RWPE2 (cell line): ENCODE measurements at regions not wholly inside any gene's neighbourhood (a gene's known extent, or its start where the extent isn't known, plus 50 kb on each side); places are given as distances from the start of the nearest gene placed in this dataset.
"Not testable (repeated sequence)": the region's sequence is repeated elsewhere in the genome, so short reads cannot be mapped to it uniquely, and the experiment has no call there.

Experiments
- ATAC-seq: fragments of 200-7000 bp; cut with Tn5 transposase; 3 replicates; pipeline ENCODE4 v1.9.1; 2021; ENCODE audit warnings: low read depth
- DNase-seq: peaks from one replicate; pipeline ENCODE4 v3.0.0-alpha.2; 2020; ENCODE audit warnings: low spot score
- H3K27ac ChIP-seq: fragments of 450-650 bp; 2 replicates; pipeline ENCODE4 v1.5.1; 2017; ENCODE audit warnings: mild to moderate bottlenecking; ENCODE audit not compliant: poor library complexity, severe bottlenecking
- H3K27me3 ChIP-seq: fragments of 250-450 bp; sonication (Bioruptor Pico); 2 replicates; pipeline ENCODE4 v1.5.1; 2021; ENCODE audit warnings: mild to moderate bottlenecking, moderate library complexity; ENCODE audit not compliant: insufficient read depth, poor library complexity, severe bottlenecking
- H3K36me3 ChIP-seq: fragments of 250-450 bp; sonication (Bioruptor Pico); 2 replicates; pipeline ENCODE4 v1.5.1; 2020; ENCODE audit warnings: low read depth, mild to moderate bottlenecking, moderate library complexity
- H3K4me1 ChIP-seq: fragments of 250-450 bp; sonication (Bioruptor Pico); 2 replicates; pipeline ENCODE4 v1.5.1; 2021; ENCODE audit warnings: mild to moderate bottlenecking, moderate library complexity; ENCODE audit not compliant: insufficient read depth, poor library complexity, severe bottlenecking
- H3K4me3 ChIP-seq: fragments of 250-450 bp; sonication (Bioruptor Pico); 2 replicates; pipeline ENCODE4 v1.5.1; 2021; ENCODE audit warnings: mild to moderate bottlenecking, moderate library complexity; ENCODE audit not compliant: severe bottlenecking
- H3K9me3 ChIP-seq: fragments of 250-450 bp; sonication (Bioruptor Pico); 2 replicates; pipeline ENCODE4 v1.5.1; 2021; ENCODE audit warnings: mild to moderate bottlenecking, moderate library complexity; ENCODE audit not compliant: severe bottlenecking
- CTCF ChIP-seq: fragments of 450-650 bp; IDR thresholded peaks from one replicate; pipeline ENCODE4 v1.5.1; 2017; ENCODE audit warnings: mild to moderate bottlenecking, moderate library complexity; ENCODE audit not compliant: poor library complexity, severe bottlenecking

GRCh38 chr16:25608002-25608401 is 83.8 kb upstream of the HS3ST4 start:
- no peaks in the 10 kb centered on the region for H3K9me3 ChIP-seq

GRCh38 chr16:25606069-25606468 is 85.7 kb upstream of the HS3ST4 start:
- Histone ChIP-seq H3K36me3 (no peaks in the 10 kb centered on the region), H3K9me3 (no peaks in the 10 kb centered on the region), H3K4me1 (no peaks in the 10 kb centered on the region), H3K27me3 (no peaks in the 10 kb centered on the region), H3K4me3 (no peak overlapping the region), H3K27ac (no peak overlapping the region)
- DNase-seq (no peak), ATAC-seq (no peak)
- TF ChIP-seq CTCF = no peak

More at GRCh38 chr16:25608002-25608401, 83.8 kb upstream of the HS3ST4 start:
- H3K36me3 ChIP-seq = no peaks in the 10 kb centered on the region
- no peaks in the 10 kb centered on the region for H3K27me3 ChIP-seq
- no peak overlapping the region for H3K4me3 ChIP-seq
- H3K27ac ChIP-seq = no peak overlapping the region
- no peak for TF ChIP-seq CTCF
- no peak for DNase-seq
- H3K4me1 ChIP-seq = no peaks in the 10 kb centered on the region
- no peak for ATAC-seq

- Histone ChIP-seq H3K4me3 (no peak overlapping the region), H3K27ac (no peak overlapping the region), H3K27me3 (no peaks in the 10 kb centered on the region), H3K9me3 (no peaks in the 10 kb centered on the region), H3K4me1 (no peaks in the 10 kb centered on the region), H3K36me3 (no peaks in the 10 kb centered on the region)
- TF ChIP-seq CTCF = no peak
- no peak for ATAC-seq
- DNase-seq = no peak
Measured at GRCh38 chr16:25605381-25605780, 86.4 kb upstream of the HS3ST4 start.

GRCh38 chr16:25601306-25601705 is 90.5 kb upstream of the HS3ST4 start:
- not testable (repeated sequence) for H3K27ac ChIP-seq, H3K4me3 ChIP-seq, ATAC-seq, H3K4me1 ChIP-seq, H3K36me3 ChIP-seq, H3K27me3 ChIP-seq, H3K9me3 ChIP-seq, DNase-seq

DNA sequence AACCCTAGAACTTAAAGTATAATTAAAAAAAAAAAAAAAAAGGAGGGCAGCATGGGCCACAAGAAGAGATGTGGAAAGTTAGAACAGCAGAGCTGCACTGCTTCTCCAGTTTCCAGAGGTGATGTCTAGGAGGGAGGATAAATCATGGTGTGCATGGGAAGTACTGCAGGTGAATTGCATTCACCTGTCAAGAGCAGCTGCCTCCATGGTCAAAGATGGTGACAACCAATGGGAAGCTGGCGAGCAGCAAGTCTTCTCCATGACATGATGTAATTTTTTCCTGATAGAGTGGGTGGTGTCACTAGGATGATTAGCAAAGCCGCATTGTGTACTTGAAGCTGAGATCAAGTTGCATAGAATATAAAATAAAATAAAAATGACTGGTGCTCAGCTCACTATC is 95.6 kb upstream of the HS3ST4 start:
- H3K36me3 ChIP-seq = no peaks in the 10 kb centered on the region
- H3K27me3 ChIP-seq = no peaks in the 10 kb centered on the region
- no peaks in the 10 kb centered on the region for H3K4me1 ChIP-seq
- H3K9me3 ChIP-seq = no peaks in the 10 kb centered on the region
- H3K4me3 ChIP-seq = no peak overlapping the region
- ATAC-seq (no peak), DNase-seq (no peak)
- TF ChIP-seq CTCF = no peak
- no peak overlapping the region for H3K27ac ChIP-seq
